GM18519 (cell line): ENCODE measurements at regions not wholly inside any gene's neighbourhood (a gene's known extent, or its start where the extent isn't known, plus 50 kb on each side); places are given as distances from the start of the nearest gene placed in this dataset.
"Not testable (repeated sequence)": the region's sequence is repeated elsewhere in the genome, so short reads cannot be mapped to it uniquely, and the experiment has no call there.

Source experiments
- ATAC-seq: cut with Tn5 transposase; IDR thresholded peaks from one replicate; pipeline ENCODE4 v1.9.1; 2021; ENCODE audit warnings: mild to moderate bottlenecking, moderate library complexity; ENCODE audit not compliant: unreplicated experiment, low FRiP score

DNA sequence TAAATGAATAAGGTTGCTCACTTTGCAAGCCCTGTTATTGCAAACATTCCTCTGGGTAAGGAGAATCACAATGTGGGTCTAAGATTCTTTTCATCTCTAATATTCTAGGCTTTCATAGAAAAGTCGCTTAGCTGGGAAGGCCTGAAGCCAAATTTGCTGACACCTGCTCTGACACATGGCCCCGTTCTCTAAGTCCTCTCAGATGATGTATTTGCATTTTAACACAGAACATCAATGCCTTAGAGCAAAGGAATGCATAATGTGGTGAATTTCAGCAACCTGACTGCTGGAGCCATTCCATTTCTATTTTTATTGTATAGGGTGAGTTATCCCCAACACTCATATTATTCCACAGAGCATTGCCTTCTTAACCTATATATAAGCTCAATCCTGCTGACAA lies 682.1 kb upstream of the NRP1 start:
- ATAC-seq, result no peak

DNA sequence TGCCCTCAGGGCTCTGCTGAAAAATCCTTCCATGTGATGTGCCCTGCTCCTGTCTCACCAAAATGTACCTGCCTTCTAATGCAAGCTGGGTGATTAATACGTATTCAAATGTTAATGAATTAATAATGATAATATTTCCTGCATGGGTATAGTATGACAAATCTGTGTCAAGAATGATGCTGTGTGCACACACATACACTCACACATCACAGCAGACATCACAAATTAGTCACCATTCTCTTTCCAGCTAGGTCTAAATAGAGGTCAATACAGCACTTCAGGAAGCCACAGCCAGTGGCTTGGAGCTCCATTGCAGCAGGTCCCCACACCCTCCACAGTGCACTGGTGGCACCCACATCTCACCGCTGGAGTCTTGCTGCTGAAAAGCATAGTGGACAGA lies 681.2 kb upstream of the NRP1 start:
- ATAC-seq, result no peak

DNA sequence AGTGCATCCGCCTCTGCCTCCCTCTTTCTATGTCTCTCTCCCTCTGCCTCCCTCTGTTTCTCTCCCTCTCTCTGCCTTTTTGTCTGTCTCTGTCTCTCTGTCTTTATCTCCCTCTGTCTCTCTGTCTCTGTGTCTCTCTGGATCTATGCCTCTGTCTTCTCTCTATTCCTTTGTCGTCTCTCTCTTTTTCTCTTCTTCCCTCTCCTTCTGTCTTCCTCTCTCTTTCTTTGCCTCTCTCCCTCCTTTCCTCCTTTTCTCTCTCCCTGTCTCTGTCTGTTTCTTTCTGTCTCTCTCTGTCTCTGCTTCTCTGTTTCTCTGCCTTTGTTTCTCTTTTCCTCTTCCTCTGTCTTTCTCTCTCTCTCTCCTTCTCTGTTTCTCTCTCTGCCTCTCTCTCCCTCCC lies 678.8 kb upstream of the NRP1 start:
- ATAC-seq, result no peak

DNA sequence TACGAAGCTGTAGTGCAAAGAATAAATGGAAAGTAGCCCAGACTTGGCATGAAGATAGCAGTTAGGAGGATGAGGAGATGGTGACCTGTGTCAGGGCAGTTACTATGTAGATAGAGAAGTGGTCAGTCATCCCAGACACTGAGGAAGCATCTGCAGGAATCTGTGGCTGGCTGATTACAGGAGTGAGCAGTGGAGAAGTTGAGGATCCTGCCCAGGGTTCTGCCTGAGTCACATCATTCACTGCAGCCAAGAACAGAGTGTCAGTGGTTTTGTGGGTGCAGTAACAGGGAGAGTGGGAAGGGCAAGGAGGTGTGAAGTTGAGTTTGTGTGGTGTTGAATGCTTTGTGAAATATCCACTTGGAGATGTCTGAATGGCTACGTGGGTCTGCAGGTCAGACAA lies 676.4 kb upstream of the NRP1 start:
- ATAC-seq, result no peak

DNA sequence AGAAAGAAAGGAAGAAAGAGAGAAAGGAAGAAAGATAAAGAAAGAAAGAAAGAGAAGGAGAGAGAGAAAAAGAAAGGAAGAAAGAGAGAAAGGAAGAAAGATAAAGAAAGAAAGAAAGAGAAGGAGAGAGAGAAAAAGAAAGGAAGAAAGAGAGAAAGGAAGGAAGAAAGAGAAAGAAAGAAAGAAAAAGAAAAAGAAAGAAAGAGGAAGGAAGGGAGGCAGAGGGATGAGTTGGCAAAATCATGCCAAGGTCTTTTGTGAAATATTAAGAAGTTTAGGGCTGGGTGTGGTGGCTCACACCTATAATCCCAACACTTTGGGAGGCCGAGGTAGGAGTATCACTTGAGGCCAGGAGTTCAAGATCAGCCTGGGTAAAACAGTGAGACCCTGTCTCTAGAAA lies 675.8 kb upstream of the NRP1 start:
- ATAC-seq, result not testable (repeated sequence)

DNA sequence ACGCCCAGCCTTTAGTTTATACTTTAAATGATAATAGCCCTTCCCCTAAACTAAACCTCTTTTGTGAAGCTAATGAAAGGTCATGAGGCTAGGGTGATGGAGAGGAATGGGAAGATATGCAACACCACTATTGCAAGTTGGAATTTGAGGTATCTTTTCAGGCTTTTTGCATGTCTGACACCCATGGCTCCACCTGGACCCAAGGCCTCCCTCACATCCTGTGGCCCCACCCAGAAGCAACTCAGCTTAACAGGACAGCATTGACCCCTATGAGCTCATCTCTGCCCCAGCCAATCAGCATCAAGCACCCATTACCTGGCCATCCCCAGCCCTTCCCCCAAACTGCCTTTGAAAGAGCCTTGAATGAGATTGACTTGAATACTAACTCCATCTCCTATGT lies 674.2 kb upstream of the NRP1 start:
- no peak for ATAC-seq

DNA sequence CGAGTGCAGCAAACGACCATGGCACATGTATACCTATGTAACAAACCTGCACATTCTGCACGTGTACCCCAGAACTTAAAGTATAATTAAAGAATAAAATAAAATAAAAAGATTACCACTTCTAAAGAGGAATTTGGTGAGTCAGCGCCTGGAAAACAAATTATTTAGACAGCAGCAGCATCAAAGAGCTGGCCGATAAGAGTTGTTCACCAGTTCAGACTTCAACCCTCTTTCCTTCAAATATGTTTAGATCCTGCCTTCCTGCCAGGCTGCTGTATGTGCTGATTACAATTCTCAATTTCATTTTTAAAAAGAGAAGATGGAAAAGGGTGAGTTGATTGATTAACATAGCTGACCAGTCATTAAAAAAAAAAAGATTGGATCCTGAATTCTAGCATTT lies 672.0 kb upstream of the NRP1 start:
- no peak for ATAC-seq

DNA sequence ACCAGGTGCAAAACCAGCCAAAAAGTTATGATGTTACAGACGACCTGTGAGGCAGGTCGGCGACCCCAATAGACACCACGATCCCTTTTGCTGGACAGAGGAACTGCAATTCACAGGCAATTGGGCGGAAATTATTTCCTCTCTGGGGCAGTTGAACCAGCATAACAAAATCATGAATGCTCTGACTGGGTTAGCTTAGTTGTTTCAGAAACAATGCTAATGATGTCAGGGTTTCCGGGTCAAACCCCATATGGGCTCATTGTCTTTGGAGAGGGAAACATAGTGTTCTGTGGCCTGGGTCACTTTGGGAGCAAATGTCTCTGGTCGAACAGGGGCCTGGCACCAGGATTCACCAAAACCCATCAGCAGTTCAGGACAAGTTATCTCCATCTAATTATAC lies 669.1 kb upstream of the NRP1 start:
- no peak for ATAC-seq

DNA sequence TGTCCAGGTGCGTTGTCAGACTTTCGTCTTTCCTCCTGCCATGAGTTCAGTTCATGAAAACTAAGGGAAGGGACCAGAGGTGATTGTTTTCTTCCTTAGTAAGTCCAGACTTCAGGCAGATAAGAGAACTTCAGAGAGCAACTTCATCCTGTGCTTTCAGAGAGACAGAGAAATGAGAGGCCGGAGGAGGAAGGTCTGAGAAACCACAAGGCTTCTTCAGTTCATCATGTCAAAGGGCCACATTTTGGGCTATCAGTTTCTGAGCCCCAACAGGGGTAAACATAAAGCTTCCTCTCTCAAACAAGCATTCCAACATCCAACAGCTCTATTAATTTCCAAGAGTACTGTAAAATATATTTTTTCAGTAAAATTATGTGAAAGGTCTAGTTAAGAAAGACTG lies 668.4 kb upstream of the NRP1 start:
- ATAC-seq, result no peak

DNA sequence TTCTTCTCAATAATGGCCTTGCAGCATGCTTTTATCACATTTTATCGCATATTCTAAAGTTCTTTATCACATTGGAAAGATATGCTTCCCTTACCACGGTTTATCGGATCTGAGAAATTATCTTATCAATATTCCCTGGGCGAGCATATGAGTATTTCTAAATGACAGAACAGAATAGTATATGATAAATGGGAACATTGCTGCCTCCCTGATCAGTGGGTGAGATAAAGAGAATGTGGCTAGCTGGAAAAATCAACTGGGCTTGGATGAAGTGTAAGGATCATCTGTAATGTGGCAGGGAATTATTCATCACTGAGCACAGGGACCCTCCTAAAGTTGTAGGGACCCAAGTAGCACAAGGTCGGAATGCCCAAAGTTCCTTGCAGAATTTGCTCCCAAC lies 667.4 kb upstream of the NRP1 start:
- ATAC-seq, result no peak

DNA sequence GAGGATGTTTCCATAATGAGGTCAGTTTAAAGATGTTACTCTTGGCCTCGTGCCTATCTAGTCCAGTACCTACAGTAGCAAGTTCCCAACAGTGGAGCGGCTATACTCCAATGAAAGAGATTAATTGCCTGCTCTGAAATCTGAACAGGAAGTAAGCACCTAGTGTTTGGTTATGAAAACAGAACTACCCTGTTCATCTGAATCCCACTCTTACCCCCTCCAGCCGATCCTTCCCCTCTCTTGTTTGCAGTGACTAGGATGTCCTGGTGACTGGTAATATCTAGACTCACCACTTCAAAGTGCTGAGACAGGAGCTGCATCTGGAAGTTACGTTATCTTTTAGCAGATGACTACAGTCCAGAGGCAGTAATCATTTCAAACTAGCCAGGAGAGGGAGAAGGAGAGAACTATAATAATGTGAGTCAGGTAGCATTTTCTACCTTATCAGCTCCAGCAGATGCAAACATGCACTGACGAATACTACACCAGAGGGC lies 666.7 kb upstream of the NRP1 start:
- ATAC-seq, result no peak

DNA sequence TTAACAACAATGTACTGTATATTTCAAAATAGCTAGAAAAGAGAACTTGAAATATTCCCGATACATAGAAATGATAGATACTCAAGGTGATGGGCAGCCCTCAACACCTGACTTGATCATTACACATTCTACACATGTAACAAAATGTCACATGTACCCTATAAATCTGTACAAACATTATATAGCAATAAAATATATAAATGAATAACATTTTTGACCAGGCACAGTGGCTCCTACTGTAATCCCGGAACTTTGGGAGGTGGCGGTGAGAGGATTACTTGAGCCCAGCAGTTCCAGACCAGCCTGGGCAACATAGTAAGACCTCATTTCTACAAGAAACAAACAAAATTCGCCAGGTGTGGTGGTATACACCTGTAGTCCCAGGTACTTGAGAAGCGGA lies 659.5 kb upstream of the NRP1 start:
- no peak for ATAC-seq

DNA sequence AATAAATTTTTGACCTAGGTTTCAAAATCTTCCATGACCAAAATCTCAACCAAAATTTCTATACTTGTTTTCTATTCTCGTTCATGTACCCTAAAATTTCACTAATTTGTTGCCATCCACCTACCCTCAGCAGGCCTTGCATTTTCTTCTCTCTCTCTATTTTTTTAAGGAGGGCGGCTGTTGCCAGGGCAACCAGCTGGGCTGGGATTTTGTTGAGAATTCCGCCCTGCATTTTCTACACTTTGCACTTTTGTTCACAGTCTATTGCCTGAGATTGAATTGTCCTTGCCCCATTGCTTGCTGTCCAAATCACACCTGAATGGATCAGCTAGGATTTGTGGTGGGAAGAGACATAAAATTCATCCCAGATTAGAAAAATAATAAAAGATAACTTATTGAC lies 657.5 kb upstream of the NRP1 start:
- no peak for ATAC-seq

DNA sequence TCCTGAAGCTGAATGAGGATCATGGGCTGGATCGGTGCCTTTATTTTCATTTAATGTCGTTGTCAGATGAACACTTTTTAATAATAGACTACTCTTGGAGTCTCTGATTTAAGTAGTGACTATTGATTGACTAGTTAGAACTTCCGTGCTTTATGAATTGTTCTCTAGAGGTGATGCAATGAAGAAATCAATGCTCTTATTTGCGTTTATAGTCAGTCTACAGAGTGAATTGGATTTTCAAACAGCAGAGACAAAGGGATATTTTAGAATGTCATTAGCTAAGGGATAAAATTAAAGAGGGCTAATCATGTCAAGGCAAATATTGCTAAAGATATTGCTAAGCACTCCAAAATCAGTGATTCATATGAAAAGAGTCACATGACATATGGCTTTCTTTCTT lies 652.0 kb upstream of the NRP1 start:
- no peak for ATAC-seq

DNA sequence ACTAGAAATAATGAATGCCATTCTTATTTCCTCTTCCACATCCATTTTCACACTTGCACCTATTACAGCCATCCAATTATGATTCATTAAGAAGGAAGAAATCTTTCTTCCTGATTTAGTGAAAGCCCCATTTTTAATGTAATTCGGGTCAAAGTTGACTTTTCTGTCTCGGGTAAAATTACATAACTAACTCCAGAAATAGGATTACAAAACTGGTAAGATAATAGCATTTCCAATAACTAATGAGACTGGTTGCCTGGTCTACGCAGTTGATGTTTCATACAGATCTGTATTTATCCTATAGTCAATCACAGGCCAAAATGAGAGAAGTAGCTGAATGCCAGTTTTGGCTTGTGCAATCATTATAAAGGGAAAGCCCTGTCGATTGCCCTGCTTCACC lies 651.5 kb upstream of the NRP1 start:
- no peak for ATAC-seq

DNA sequence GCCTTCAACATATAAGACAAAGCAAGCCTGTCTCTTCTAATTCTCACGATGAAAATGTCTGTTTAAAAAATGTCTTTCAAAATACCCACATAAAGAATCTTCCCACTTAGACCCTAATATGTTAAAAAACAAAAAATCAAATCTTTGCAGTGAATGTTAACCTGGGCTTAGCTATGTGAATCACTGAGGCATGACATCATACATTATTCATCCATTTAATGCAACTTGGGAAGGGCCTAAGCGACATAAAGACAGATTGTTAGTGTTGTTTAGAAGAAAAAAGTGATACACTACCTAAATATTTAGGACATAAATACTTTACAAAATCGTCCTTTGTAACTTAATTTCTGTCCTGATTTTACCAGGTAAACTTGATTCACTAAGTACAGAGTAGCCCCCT lies 648.5 kb upstream of the NRP1 start:
- ATAC-seq, result no peak

DNA sequence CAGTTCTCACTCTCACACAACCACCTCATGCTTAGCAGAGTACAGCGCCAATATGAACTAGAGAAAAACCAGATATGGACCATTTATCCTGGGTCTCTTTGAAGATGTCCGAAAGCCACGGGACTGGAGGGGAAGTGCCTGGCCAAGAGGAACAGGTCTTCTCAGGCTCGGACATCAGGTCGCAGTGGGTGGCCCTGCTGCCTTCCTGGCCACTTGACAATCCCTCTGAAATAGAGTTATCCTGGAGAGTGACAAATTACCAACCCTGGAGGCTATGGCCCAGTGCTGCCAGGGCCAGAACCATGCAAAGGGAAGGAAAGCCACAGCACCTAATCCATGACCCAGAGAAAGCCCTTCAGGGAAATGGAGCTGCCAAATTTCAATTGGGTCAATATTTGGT lies 646.8 kb upstream of the NRP1 start:
- no peak for ATAC-seq

DNA sequence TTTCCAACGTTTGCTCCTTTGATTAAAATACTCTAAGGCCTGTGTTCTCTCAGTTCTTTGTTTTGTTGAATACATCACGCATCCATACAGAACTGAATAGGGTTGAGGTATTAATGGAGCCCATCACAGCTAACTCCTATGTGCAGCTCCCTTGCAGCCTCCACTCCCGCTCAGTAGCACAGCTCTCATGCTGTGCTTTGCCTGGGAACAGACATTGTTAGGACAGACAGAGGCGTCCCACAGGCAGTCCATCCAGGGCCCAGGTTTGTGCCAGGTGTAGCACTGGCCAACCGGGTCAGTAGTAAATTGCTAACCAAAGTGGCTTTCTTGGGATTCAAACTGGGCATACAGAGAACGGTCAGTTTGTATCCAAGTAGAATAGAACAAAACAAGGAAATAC lies 644.7 kb upstream of the NRP1 start:
- no peak for ATAC-seq

DNA sequence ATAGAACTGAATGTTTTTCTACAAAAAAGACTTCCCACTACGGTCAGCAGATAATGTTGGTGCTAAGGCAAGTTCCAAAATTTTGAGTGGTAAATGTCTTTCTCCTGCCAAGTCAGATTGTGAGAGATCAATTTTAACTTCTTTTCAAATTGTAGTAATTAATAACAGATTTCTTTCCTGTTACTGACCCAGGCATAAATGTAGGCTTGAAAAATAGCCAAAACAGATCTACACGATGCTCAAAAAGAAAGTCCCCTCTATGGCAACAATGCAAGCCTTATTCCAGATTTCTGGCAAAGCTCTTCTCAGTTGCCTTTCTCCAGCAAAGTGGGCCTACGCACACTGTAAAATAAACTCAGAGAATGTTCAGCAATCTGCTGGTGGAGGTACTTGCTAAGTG lies 641.0 kb upstream of the NRP1 start:
- no peak for ATAC-seq

DNA sequence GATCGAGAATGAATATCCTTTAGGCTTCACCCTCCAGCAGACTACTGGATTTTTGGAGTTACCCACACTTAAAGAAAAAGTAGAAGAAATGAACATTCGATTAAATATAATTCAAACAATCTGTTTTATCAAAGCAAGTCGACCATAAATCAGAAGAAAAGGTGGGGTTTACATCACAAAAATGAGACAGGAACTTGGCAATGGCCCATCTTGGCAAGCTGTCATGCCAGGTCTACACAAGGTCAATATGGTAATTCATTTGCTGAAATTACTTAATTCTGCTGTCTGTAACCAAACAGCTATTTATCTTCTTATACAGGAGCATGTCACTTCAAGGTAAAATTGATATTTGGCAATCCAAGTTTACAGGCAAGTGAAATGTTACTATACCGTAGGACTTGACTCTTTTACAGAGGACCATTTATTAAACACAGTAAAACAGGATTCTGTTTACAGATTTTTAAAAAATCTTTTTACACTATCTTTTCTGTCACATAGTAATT lies 640.6 kb upstream of the NRP1 start:
- ATAC-seq, result no peak

DNA sequence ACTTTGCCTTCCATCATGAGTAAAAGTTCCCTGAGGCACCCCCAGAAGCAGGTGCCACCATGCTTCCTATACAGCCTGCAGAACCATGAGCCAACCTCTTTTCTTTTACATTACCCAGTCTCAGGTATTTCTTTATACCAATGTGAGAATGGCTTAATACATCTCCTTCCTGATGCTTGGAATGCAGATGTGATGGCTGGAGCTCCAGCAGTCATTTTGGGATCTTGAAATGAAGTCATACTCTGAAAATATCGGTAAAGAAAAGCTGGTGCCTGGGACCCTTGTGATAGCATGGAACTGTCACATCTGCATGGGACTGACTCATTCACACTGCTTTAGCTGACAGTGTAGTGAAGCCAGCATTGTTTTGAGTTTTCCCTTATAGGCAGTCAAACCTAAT lies 634.5 kb upstream of the NRP1 start:
- no peak for ATAC-seq

DNA sequence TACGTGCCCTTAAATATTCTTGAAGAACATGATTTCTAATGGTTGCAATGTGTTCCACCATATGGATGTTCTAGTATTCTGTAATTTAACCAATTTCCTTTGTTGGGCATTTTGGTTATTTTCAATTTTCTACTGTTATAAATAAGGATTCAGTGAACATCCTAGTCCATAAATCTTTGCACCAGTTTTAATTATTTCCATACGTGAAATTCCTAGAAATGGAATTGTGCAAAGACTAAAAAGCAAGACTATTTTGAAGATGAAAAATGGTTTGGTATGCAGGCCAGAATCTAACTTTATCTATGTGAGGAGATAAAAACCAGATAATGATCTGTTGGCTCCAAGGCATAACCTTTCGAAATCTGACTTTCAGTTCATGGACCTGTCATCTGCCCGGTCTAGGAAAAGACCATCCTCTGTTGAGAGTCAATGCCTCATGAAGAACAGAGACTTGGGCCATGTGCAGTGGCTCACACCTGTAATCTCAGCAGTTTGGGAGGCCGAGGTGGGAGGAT lies 633.2 kb upstream of the NRP1 start:
- ATAC-seq, result no peak

DNA sequence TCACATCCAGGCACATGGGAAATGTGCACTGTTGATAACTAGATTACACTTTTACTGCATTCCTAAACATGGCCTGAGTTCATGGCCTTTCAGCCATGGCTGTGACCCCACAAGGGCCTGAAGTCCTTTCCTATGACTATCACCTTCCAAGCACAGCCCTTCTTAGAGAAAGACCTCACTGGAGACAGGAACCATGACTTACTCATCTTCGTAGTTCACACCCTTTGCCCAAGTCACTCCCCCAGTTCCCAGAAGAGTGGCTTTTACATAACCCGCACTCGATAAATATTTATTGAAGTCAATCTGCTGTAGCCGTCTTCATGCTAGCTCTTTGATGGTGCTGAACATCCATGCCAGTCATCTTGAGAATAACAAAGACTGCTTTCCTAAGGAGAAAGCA lies 632.5 kb upstream of the NRP1 start:
- no peak for ATAC-seq
